Renal pelvis (tissue), 1 donor: ENCODE measurements at regions not wholly inside any gene's neighbourhood (a gene's known extent, or its start where the extent isn't known, plus 50 kb on each side); places are given as distances from the start of the nearest gene placed in this dataset.

Source experiments
- DNase-seq: peaks from one replicate; pipeline ENCODE4 v3.0.0-alpha.2; 2013

- DNase-seq = no peak
Observed at GRCh38 chr13:40220299-40220935, 446.0 kb downstream of the FOXO1 start.

- DNase-seq = no peak
Observed at GRCh38 chr13:40221131-40221459, 445.3 kb downstream of the FOXO1 start.

GRCh38 chr13:40221460-40222201 is 444.8 kb downstream of the FOXO1 start:
- no peak for DNase-seq

GRCh38 chr13:40223585-40223984 is 442.9 kb downstream of the FOXO1 start:
- DNase-seq = no peak

GRCh38 chr13:40228496-40228895 is 437.9 kb downstream of the FOXO1 start:
- no peak for DNase-seq

- DNase-seq = no peak
Observed at GRCh38 chr13:40228990-40229389, 437.5 kb downstream of the FOXO1 start.

GRCh38 chr13:40230833-40231266 is 435.6 kb downstream of the FOXO1 start:
- DNase-seq = no peak

GRCh38 chr13:40231311-40231710 is 435.1 kb downstream of the FOXO1 start:
- DNase-seq = no peak

- DNase-seq = no peak
Observed at GRCh38 chr13:40231751-40232150, 434.7 kb downstream of the FOXO1 start.

GRCh38 chr13:40232311-40233040 is 434.0 kb downstream of the FOXO1 start:
- no peak for DNase-seq

GRCh38 chr13:40233731-40234195 is 432.7 kb downstream of the FOXO1 start:
- peak; percentile 66 for DNase-seq

- no peak for DNase-seq
Observed at GRCh38 chr13:40235160-40235796, 431.2 kb downstream of the FOXO1 start.

GRCh38 chr13:40236566-40237168 is 429.8 kb downstream of the FOXO1 start:
- no peak for DNase-seq

- DNase-seq = no peak
Observed at GRCh38 chr13:40238761-40239160, 427.7 kb downstream of the FOXO1 start.

GRCh38 chr13:40240293-40240692 is 426.1 kb downstream of the FOXO1 start:
- no peak for DNase-seq

GRCh38 chr13:40241125-40241798 is 425.2 kb downstream of the FOXO1 start:
- DNase-seq = no peak

- no peak for DNase-seq
Observed at GRCh38 chr13:40243047-40243446, 423.4 kb downstream of the FOXO1 start.

- no peak for DNase-seq
Observed at GRCh38 chr13:40243982-40244381, 422.5 kb downstream of the FOXO1 start.

- DNase-seq = no peak
Observed at GRCh38 chr13:40245567-40245966, 420.9 kb downstream of the FOXO1 start.

- no peak for DNase-seq
Observed at GRCh38 chr13:40247845-40248244, 418.6 kb downstream of the FOXO1 start.

GRCh38 chr13:40251343-40252032 is 415.0 kb downstream of the FOXO1 start:
- DNase-seq = no peak
